ENCODE measurements at regions not wholly inside any gene's neighbourhood (a gene's known extent, or its start where the extent isn't known, plus 50 kb on each side); places are given as distances from the start of the nearest gene placed in this dataset.

- no peak for DNase-seq
- Histone ChIP-seq H3K27ac (ENCODE audit: low read depth in 2 of 2, low read length in 2 of 2) (no peak overlapping the region), H3K4me1 (ENCODE audit: control insufficient read depth in 2 of 3, insufficient read depth in 2 of 3, low read depth in 1 of 3, low read length in 3 of 3) (no peaks in the 10 kb centered on the region), H3K9ac (ENCODE audit: low read length in 3 of 3) (no peak overlapping the region), H3K9me3 (ENCODE audit: control insufficient read depth in 2 of 3, insufficient read depth in 1 of 3, low read length in 3 of 3) (no peaks in the 10 kb centered on the region), H3K27me3 (ENCODE audit: control insufficient read depth, insufficient read depth, low read length) (no peaks in the 10 kb centered on the region), H3K4me3 (ENCODE audit: low read length in 3 of 3) (no peak overlapping the region), H3K36me3 (ENCODE audit: control insufficient read depth in 2 of 3, insufficient read depth in 3 of 3, low read length in 3 of 3) (no peaks in the 10 kb centered on the region)
- intact Hi-C loops (cut with DNase I): no loop called here
- TF ChIP-seq CTCF (IDR thresholded peaks at IDR 0.05; ENCODE audit: borderline replicate concordance, extremely low read depth, insufficient read depth): no peak
- FAIRE-seq: no peak
Measured at GRCh38 chr4:86481440-86481839, 112.7 kb upstream of the PTPN13 start.

GRCh38 chr4:86482306-86483172, 111.6 kb upstream of the PTPN13 start:
- FAIRE-seq (no peak), DNase-seq (peak in 3 of 5 donors; percentile 18 to 43 (median 38))
- intact Hi-C loops (cut with DNase I): no loop called here
- Histone ChIP-seq H3K27me3 (ENCODE audit: control insufficient read depth, insufficient read depth, low read length) (no peaks in the 10 kb centered on the region), H3K36me3 (ENCODE audit: control insufficient read depth in 2 of 3, insufficient read depth in 3 of 3, low read length in 3 of 3) (no peaks in the 10 kb centered on the region), H3K9ac (ENCODE audit: low read length in 3 of 3) (no peak overlapping the region), H3K4me1 (ENCODE audit: control insufficient read depth in 2 of 3, insufficient read depth in 2 of 3, low read depth in 1 of 3, low read length in 3 of 3) (no peaks in the 10 kb centered on the region), H3K27ac (ENCODE audit: low read depth in 2 of 2, low read length in 2 of 2) (no peak overlapping the region), H3K9me3 (ENCODE audit: control insufficient read depth in 2 of 3, insufficient read depth in 1 of 3, low read length in 3 of 3) (no peaks in the 10 kb centered on the region), H3K4me3 (ENCODE audit: low read length in 3 of 3) (no peak overlapping the region)
- no peak for TF ChIP-seq CTCF (IDR thresholded peaks at IDR 0.05; ENCODE audit: borderline replicate concordance, extremely low read depth, insufficient read depth)

- Histone ChIP-seq H3K4me3 (ENCODE audit: low read length in 3 of 3) (no peak overlapping the region), H3K4me1 (ENCODE audit: control insufficient read depth in 2 of 3, insufficient read depth in 2 of 3, low read depth in 1 of 3, low read length in 3 of 3) (no peaks in the 10 kb centered on the region), H3K9ac (ENCODE audit: low read length in 3 of 3) (no peak overlapping the region), H3K27me3 (ENCODE audit: control insufficient read depth, insufficient read depth, low read length) (no peaks in the 10 kb centered on the region), H3K36me3 (ENCODE audit: control insufficient read depth in 2 of 3, insufficient read depth in 3 of 3, low read length in 3 of 3) (no peaks in the 10 kb centered on the region), H3K27ac (ENCODE audit: low read depth in 2 of 2, low read length in 2 of 2) (no peak overlapping the region), H3K9me3 (ENCODE audit: control insufficient read depth in 2 of 3, insufficient read depth in 1 of 3, low read length in 3 of 3) (no peaks in the 10 kb centered on the region)
- intact Hi-C loops (cut with DNase I): no loop called here
- TF ChIP-seq CTCF (IDR thresholded peaks at IDR 0.05; ENCODE audit: borderline replicate concordance, extremely low read depth, insufficient read depth): no peak
- no peak for FAIRE-seq
- no peak for DNase-seq
Measured at GRCh38 chr4:86483173-86483490, 111.0 kb upstream of the PTPN13 start.
